Activated naive CD8-positive, alpha-beta T cell treated with anti-CD3 and anti-CD28 coated beads, Interleukin-2, amount 10 ng/mL, durations not matched to agents 7 days and 5 days (primary cell): ENCODE measurements at regions not wholly inside any gene's neighbourhood (a gene's known extent, or its start where the extent isn't known, plus 50 kb on each side); places are given as distances from the start of the nearest gene placed in this dataset.

Source experiments
- ATAC-seq: fragments of 150-1000 bp; cut with Tn5 transposase; one replicate; pipeline ENCODE4 v1.10.0; 2021; ENCODE audit warnings: low read depth, moderate library complexity
- POLR2A ChIA-PET: fragments of 350-600 bp; sonication (Branson Sonifier 250); formaldehyde crosslinking; loops from one replicate; lab custom pipeline; 2021; ENCODE audit warnings: antibody characterized with exemption; lab: Charles Lee
- DNase-seq: peaks from one replicate; pipeline ENCODE4 v3.0.0; 2021
- H3K27ac Mint-ChIP-seq: one replicate; pipeline ENCODE4 v1.8.0; 2022; ENCODE audit warnings: mild to moderate bottlenecking, mixed read lengths
- H3K27me3 Mint-ChIP-seq: one replicate; pipeline ENCODE4 v1.8.0; 2022; ENCODE audit warnings: mild to moderate bottlenecking, moderate library complexity, mixed read lengths
- H3K36me3 Mint-ChIP-seq: one replicate; pipeline ENCODE4 v1.8.0; 2021; ENCODE audit warnings: mild to moderate bottlenecking, mixed read lengths
- H3K4me1 Mint-ChIP-seq: one replicate; pipeline ENCODE4 v1.8.0; 2021; ENCODE audit warnings: mixed read lengths
- H3K4me3 Mint-ChIP-seq: one replicate; pipeline ENCODE4 v1.8.0; 2022; ENCODE audit warnings: mild to moderate bottlenecking, moderate library complexity, mixed read lengths
- H3K9me3 Mint-ChIP-seq: one replicate; pipeline ENCODE4 v1.8.0; 2021; ENCODE audit warnings: mixed read lengths

GRCh38 chr4:11155208-11155867, 273.4 kb downstream of the HS3ST1 start:
- ATAC-seq (no peak), DNase-seq (no peak)
- no peaks in the 10 kb centered on the region for H3K36me3 Mint-ChIP-seq
- H3K9me3 Mint-ChIP-seq = no peaks in the 10 kb centered on the region
- POLR2A ChIA-PET = no interaction called here
- H3K27me3 Mint-ChIP-seq = peaks cover 4% of the 10 kb centered on the region
- no peak overlapping the region for H3K27ac Mint-ChIP-seq
- H3K4me3 Mint-ChIP-seq = no peak overlapping the region
- H3K4me1 Mint-ChIP-seq = no peaks in the 10 kb centered on the region

GRCh38 chr4:11153171-11153750, 275.4 kb downstream of the HS3ST1 start:
- DNase-seq (no peak), ATAC-seq (no peak)
- Mint-ChIP-seq H3K36me3 (no peaks in the 10 kb centered on the region), H3K9me3 (no peaks in the 10 kb centered on the region), H3K4me3 (no peak overlapping the region), H3K27me3 (peaks cover 4% of the 10 kb centered on the region), H3K4me1 (no peaks in the 10 kb centered on the region), H3K27ac (no peak overlapping the region)
- POLR2A ChIA-PET = no interaction called here

- Mint-ChIP-seq H3K27me3 (peaks cover 4% of the 10 kb centered on the region), H3K4me3 (no peak overlapping the region), H3K36me3 (no peaks in the 10 kb centered on the region), H3K4me1 (no peaks in the 10 kb centered on the region), H3K9me3 (no peaks in the 10 kb centered on the region), H3K27ac (no peak overlapping the region)
- no peak for ATAC-seq
- no peak for DNase-seq
- POLR2A ChIA-PET = no interaction called here
These were observed 276.0 kb downstream of the HS3ST1 start for GRCh38 chr4:11152684-11153083.

- POLR2A ChIA-PET = no interaction called here
- Mint-ChIP-seq H3K9me3 (no peaks in the 10 kb centered on the region), H3K4me3 (no peak overlapping the region), H3K4me1 (no peaks in the 10 kb centered on the region), H3K27ac (no peak overlapping the region), H3K36me3 (no peaks in the 10 kb centered on the region), H3K27me3 (peaks cover 4% of the 10 kb centered on the region)
- DNase-seq (no peak), ATAC-seq (no peak)
These were observed 277.2 kb downstream of the HS3ST1 start for GRCh38 chr4:11151500-11151899.

GRCh38 chr4:11149612-11150259, 279.0 kb downstream of the HS3ST1 start:
- Mint-ChIP-seq H3K4me1 (no peaks in the 10 kb centered on the region), H3K27ac (no peak overlapping the region)

GRCh38 chr4:11139871-11140270, 288.8 kb downstream of the HS3ST1 start:
- Mint-ChIP-seq H3K4me1 (no peaks in the 10 kb centered on the region), H3K9me3 (peaks cover 2% of the 10 kb centered on the region), H3K36me3 (no peaks in the 10 kb centered on the region), H3K27ac (no peak overlapping the region), H3K4me3 (no peak overlapping the region), H3K27me3 (peaks cover 2% of the 10 kb centered on the region)
- ATAC-seq (no peak), DNase-seq (no peak)
- POLR2A ChIA-PET = no interaction called here

More at GRCh38 chr4:11149612-11150259, 279.0 kb downstream of the HS3ST1 start:
- POLR2A ChIA-PET = no interaction called here
- no peaks in the 10 kb centered on the region for H3K36me3 Mint-ChIP-seq
- H3K9me3 Mint-ChIP-seq = no peaks in the 10 kb centered on the region
- H3K4me3 Mint-ChIP-seq = no peak overlapping the region
- no peak for DNase-seq
- ATAC-seq = no peak
- H3K27me3 Mint-ChIP-seq = no peaks in the 10 kb centered on the region

GRCh38 chr4:11138964-11139363, 289.7 kb downstream of the HS3ST1 start:
- H3K27ac Mint-ChIP-seq = no peak overlapping the region

GRCh38 chr4:11134705-11135104, 294.0 kb downstream of the HS3ST1 start:
- Mint-ChIP-seq H3K4me3 (no peak overlapping the region), H3K27me3 (peaks cover 2% of the 10 kb centered on the region), H3K9me3 (no peaks in the 10 kb centered on the region), H3K27ac (no peak overlapping the region), H3K36me3 (no peaks in the 10 kb centered on the region), H3K4me1 (no peaks in the 10 kb centered on the region)
- ATAC-seq (no peak), DNase-seq (no peak)
- POLR2A ChIA-PET = no interaction called here

More at GRCh38 chr4:11138964-11139363, 289.7 kb downstream of the HS3ST1 start:
- H3K9me3 Mint-ChIP-seq = peaks cover 2% of the 10 kb centered on the region
- DNase-seq (no peak), ATAC-seq (no peak)
- H3K4me3 Mint-ChIP-seq = no peak overlapping the region
- POLR2A ChIA-PET = no interaction called here
- no peaks in the 10 kb centered on the region for H3K36me3 Mint-ChIP-seq
- no peaks in the 10 kb centered on the region for H3K4me1 Mint-ChIP-seq
- H3K27me3 Mint-ChIP-seq = peaks cover 2% of the 10 kb centered on the region

- Mint-ChIP-seq H3K27ac (no peak overlapping the region), H3K9me3 (no peaks in the 10 kb centered on the region), H3K4me1 (no peaks in the 10 kb centered on the region), H3K27me3 (peaks cover 1% of the 10 kb centered on the region), H3K4me3 (no peak overlapping the region), H3K36me3 (no peaks in the 10 kb centered on the region)
- DNase-seq (no peak), ATAC-seq (no peak)
- POLR2A ChIA-PET = no interaction called here
These were observed 294.8 kb downstream of the HS3ST1 start for GRCh38 chr4:11133868-11134267.

- ATAC-seq = no peak
- POLR2A ChIA-PET = no interaction called here
- H3K4me3 Mint-ChIP-seq = no peak overlapping the region
These were observed 296.2 kb downstream of the HS3ST1 start for GRCh38 chr4:11132478-11132877.

GRCh38 chr4:11131491-11131890, 297.2 kb downstream of the HS3ST1 start:
- H3K27me3 Mint-ChIP-seq = no peaks in the 10 kb centered on the region
- DNase-seq (no peak), ATAC-seq (no peak)
- no peaks in the 10 kb centered on the region for H3K36me3 Mint-ChIP-seq
- no peak overlapping the region for H3K4me3 Mint-ChIP-seq
- no peak overlapping the region for H3K27ac Mint-ChIP-seq
- H3K9me3 Mint-ChIP-seq = no peaks in the 10 kb centered on the region
- H3K4me1 Mint-ChIP-seq = no peaks in the 10 kb centered on the region
- POLR2A ChIA-PET = no interaction called here

More at GRCh38 chr4:11132478-11132877, 296.2 kb downstream of the HS3ST1 start:
- no peaks in the 10 kb centered on the region for H3K36me3 Mint-ChIP-seq
- no peak overlapping the region for H3K27ac Mint-ChIP-seq
- DNase-seq = no peak
- no peaks in the 10 kb centered on the region for H3K9me3 Mint-ChIP-seq
- no peaks in the 10 kb centered on the region for H3K4me1 Mint-ChIP-seq
- H3K27me3 Mint-ChIP-seq = no peaks in the 10 kb centered on the region

- no peaks in the 10 kb centered on the region for H3K9me3 Mint-ChIP-seq
- DNase-seq (no peak), ATAC-seq (no peak)
- POLR2A ChIA-PET = no interaction called here
- no peak overlapping the region for H3K4me3 Mint-ChIP-seq
- H3K27me3 Mint-ChIP-seq = peaks cover 2% of the 10 kb centered on the region
- no peak overlapping the region for H3K27ac Mint-ChIP-seq
- no peaks in the 10 kb centered on the region for H3K36me3 Mint-ChIP-seq
- H3K4me1 Mint-ChIP-seq = no peaks in the 10 kb centered on the region
These were observed 298.3 kb downstream of the HS3ST1 start for GRCh38 chr4:11130195-11130970.

GRCh38 chr4:11120435-11120834, 308.3 kb downstream of the HS3ST1 start:
- ATAC-seq (no peak), DNase-seq (no peak)
- Mint-ChIP-seq H3K4me3 (no peak overlapping the region), H3K27me3 (no peaks in the 10 kb centered on the region), H3K27ac (no peak overlapping the region), H3K36me3 (no peaks in the 10 kb centered on the region), H3K9me3 (peaks cover 2% of the 10 kb centered on the region), H3K4me1 (no peaks in the 10 kb centered on the region)
- POLR2A ChIA-PET = no interaction called here
